ENCODE measurements at regions not wholly inside any gene's neighbourhood (a gene's known extent, or its start where the extent isn't known, plus 50 kb on each side); places are given as distances from the start of the nearest gene placed in this dataset.

DNA sequence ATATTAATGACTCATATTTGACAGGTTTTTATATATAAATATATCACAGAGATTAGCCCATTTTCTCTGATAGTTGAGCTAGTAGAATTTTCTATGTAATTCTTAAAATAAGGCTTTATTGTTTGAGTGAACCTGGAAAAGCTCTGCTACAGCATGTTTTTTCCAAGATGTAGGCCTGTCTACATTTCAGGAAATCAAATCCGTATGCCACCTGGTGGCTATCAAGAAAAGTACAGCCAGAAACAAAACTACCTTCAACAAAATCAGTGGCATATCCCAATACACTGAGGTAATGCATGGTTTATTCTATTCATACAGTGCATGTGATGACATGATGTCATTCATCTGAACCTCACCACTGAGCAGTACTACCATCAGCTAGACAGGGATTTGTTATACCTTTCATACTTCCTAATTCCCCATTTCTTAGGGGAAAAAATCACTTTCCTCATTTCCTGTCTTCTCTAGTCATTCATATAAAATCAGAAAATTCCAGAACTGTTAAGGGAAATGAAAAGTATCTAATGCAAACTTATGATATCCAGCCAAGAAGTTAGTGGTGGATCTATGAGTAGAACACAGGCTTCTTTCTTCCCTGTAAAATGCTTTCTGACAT, 310.4 kb upstream of the SYT4 start:
- ATAC-seq: no peak
- DNase-seq (ENCODE audit: low spot score in 2 of 2): no peak
- peaks cover 0 to 3% of the 10 kb centered on the region in 2 donors for H3K9me3 Mint-ChIP-seq
- H3K36me3 Mint-ChIP-seq: no peaks in the 10 kb centered on the region
- H3K27ac Mint-ChIP-seq: no peak overlapping the region

DNA sequence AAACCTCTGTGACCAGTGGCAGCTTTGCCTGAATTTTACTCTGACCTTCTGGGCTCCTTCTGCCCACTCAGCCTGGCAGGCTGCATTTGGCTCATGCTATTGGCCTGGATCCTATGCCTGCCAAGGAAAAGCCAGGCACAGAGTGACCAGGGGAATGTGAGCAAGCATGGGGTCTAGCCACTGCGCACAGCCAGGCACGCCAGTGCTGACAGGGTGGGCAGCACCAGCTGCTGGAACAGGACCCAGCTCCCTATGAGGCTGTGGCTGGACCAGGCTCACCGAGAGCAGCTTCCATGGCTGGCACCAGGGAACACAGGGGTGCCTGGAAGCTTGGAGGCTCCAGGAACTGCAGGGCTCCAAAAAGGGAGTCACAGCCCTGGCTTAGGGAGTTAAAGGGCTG, 311.5 kb upstream of the SYT4 start:
- Mint-ChIP-seq H3K36me3 (no peaks in the 10 kb centered on the region), H3K27ac (no peak overlapping the region), H3K9me3 (peaks cover 0 to 3% of the 10 kb centered on the region in 2 donors)
- DNase-seq (ENCODE audit: low spot score in 2 of 2) (no peak), ATAC-seq (no peak)

DNA sequence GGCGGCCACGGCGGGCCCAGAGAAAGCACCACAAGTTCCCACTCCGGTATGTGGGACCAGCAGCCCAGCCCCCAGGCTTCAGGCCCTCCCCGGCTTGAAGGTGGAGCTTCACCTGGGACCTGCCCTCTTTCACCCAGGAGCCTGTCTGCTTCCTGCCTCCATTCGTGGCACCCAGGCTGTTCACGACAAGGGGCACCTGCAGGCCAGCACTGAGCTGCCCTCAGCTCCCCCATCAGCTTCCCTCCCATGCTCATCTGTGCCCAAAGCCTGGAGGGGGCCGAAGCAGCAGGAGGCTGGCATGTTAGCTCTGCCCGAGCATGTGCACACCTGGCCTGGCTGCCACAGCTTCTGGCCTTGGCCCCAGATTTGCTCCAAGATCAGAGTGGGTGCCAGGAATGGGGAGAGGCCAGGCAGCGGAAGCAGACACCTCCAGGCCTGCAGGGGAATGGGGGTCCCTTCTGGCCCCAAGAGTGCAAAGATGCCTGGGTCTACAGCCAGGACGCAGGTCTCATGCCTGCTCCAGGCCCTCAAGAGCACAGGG, 312.4 kb upstream of the SYT4 start:
- DNase-seq (ENCODE audit: low spot score in 2 of 2): no peak
- Mint-ChIP-seq H3K9me3 (peaks cover 0 to 3% of the 10 kb centered on the region in 2 donors), H3K36me3 (no peaks in the 10 kb centered on the region), H3K27ac (no peak overlapping the region)
- no peak for ATAC-seq

DNA sequence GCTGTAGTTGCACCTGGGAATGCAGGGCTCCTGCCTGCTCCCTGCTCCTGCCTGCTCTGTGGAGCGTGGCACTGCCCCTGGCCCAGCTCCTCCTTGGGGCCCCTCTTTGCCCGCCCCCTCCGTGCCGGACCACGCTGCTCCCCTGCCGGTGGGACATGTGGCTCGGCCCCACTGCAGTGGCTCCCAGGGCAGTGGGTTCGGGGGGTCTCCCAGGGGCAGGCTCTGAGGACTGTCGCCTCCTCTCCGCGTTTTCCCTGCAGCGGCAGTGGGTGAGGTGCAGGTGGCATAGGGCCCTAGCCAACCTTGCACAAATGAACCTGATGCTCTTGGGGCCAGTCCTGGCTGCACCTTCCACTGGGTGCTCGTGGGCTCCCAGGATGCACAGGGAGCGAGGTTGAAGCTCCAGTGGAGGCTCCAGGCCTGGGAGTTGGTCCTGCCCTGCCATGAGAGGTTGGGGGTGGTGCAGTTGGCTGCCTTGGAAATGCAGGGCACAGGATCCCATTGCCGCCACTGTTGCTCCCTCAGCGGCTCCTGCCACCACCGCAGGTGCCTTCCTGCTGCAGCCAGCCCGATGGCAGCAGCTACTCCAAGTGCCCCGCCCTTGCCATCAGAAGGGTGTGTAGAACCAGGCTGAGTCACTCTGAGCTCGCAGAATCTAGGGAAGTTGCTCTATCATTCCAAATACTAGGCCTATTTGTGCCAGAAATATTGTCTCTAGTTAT, 313.1 kb upstream of the SYT4 start:
- no peak for ATAC-seq
- no peak for DNase-seq (ENCODE audit: low spot score in 2 of 2)
- H3K9me3 Mint-ChIP-seq: peaks cover 0 to under 1% of the 10 kb centered on the region in 2 donors
- H3K27ac Mint-ChIP-seq: no peak overlapping the region
- H3K36me3 Mint-ChIP-seq: no peaks in the 10 kb centered on the region

DNA sequence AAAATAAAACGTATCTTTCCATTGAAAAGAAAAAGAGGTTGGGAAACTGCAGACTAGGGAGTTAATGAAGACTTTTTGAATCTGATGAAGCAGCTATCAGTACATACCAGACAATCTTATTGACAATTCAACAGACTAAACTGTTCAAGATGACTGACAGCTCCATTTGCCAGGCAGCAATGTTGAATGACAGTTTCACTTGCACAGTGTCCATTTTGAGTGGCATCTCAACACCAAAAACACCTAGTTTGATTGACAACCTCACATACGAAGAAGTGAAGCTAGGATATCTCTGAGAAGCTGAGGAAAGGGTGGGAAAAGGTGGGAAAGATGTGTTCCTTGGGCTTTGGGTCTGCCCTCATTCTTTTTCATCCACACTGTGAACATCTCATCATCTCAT, 315.0 kb upstream of the SYT4 start:
- Mint-ChIP-seq H3K9me3 (no peaks in the 10 kb centered on the region), H3K36me3 (no peaks in the 10 kb centered on the region), H3K27ac (no peak overlapping the region)
- DNase-seq (ENCODE audit: low spot score in 2 of 2) (no peak), ATAC-seq (no peak)

DNA sequence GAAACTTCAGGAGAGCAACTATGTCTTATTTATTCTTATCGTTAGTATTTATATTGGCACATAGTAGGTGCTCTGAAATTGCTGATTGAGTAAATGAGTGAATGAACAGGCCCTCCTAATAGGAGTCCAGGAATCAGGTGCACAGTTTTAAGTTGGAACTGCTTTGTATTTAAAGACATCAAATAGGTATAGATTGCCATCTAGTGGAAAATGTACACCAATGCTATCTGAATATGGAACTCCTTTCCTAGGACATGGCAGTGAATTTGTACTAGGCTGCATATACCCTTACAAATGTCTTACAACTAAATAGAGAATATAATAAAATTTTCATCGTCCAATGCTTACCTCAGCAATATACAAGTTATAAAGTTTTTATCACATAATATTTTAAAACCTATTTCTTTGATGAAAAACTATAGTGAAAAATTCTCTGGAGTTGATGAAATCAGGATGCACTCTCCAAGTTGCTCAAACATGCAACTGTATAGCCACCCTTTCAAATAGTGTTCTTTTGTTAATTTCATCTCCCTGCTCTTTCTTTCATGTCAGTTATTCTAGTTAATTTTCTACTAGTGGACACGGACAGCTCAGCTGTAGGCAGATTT, 318.9 kb upstream of the SYT4 start:
- no peaks in the 10 kb centered on the region for H3K36me3 Mint-ChIP-seq
- DNase-seq (ENCODE audit: low spot score in 2 of 2): no peak
- ATAC-seq: no peak
- H3K27ac Mint-ChIP-seq: no peak overlapping the region
- no peaks in the 10 kb centered on the region for H3K9me3 Mint-ChIP-seq

DNA sequence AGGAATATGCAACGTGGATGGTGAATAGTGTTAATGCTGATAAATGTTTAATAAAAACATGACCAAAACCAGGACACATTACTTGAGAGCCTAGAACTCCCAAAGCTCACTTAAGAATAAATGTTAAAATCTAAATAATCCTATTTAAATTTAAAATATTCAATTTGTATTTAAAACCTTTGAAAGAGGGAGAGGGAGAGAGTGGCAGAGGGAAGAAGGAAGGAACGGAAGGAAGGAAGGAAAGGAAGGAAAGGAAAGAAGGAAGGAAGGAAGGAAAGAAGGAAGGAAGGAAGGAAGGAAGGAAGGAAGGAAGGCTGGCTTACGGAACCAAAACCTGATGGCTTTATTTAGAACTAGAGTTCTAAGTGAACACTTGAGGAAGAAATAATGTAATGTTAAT, 324.1 kb upstream of the SYT4 start:
- Mint-ChIP-seq H3K9me3 (peaks cover 19 to 22% of the 10 kb centered on the region in 2 donors), H3K27ac (no peak overlapping the region), H3K36me3 (peaks cover 0 to 16% of the 10 kb centered on the region in 2 donors)
- ATAC-seq (no peak), DNase-seq (ENCODE audit: low spot score in 2 of 2) (no peak)

DNA sequence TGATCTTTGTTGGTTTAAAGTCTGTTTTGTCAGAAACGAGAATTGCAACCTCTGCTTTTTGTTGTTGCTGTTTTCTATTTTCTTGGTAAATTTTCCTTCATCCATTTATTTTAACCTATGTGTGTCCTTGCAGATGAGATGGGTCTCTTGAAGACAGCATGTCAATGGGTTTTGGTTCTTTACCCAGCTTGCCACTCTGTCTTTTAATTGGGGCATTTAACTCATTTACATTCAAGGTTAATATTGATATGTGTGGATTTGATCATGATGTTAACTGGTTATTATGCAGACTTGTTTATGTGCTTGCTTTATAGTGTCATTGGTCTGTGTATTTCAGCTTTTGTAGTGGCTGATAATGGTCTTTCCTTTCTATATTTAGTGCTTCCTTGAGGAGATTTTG, 327.9 kb upstream of the SYT4 start:
- no peak overlapping the region for H3K27ac Mint-ChIP-seq
- ATAC-seq: no peak
- H3K36me3 Mint-ChIP-seq: peaks cover 0 to 21% of the 10 kb centered on the region in 2 donors

DNA sequence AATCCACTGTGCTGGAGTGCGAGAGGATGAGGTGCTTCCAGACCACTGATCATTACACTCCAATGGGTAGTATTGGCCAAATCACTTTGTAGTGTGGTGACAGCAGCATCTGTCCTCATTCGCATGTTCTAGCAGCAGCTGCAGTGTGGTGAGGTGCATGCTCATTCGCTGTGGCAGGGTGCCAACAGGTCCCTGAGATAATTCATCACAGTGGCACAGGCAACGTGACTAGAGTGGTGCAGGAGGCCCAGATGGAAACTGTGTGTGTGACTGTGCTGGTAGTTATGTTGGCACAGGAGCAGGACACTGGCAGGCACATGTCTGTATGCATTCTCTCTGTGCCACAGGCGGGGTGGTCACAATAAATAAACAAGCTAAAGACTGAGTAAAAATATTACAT, 329.5 kb upstream of the SYT4 start:
- H3K9me3 Mint-ChIP-seq: peaks cover 30 to 38% of the 10 kb centered on the region in 2 donors
- H3K27ac Mint-ChIP-seq: no peak overlapping the region
- DNase-seq (ENCODE audit: low spot score in 2 of 2) (no peak), ATAC-seq (no peak)
- peaks cover 0 to 21% of the 10 kb centered on the region in 2 donors for H3K36me3 Mint-ChIP-seq

More for the DNA sequence above, 327.9 kb upstream of the SYT4 start:
- DNase-seq (ENCODE audit: low spot score in 2 of 2): no peak
- peaks cover 25 to 27% of the 10 kb centered on the region in 2 donors for H3K9me3 Mint-ChIP-seq

DNA sequence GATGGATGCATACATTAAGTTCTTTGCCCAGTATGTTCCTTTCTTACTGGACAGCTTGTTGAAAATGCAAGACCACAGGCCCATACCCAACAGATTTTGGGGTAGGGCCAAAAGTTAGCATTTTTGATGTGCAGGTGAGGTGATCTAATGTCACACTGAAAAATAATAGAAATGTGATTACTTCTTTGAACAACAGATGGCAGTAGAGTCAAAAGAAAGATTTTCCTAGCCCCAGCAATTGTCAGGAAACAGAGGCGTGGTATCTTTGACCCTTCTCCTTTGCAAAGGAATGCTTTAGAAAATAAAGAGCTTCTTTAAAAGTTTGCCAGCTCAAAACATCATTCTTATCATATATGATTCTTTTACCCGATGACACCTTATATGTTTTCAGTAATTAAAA, 343.6 kb upstream of the SYT4 start:
- DNase-seq (ENCODE audit: low spot score in 2 of 2) (no peak), ATAC-seq (no peak)
- Mint-ChIP-seq H3K36me3 (no peaks in the 10 kb centered on the region), H3K27ac (no peak overlapping the region), H3K9me3 (no peaks in the 10 kb centered on the region)

DNA sequence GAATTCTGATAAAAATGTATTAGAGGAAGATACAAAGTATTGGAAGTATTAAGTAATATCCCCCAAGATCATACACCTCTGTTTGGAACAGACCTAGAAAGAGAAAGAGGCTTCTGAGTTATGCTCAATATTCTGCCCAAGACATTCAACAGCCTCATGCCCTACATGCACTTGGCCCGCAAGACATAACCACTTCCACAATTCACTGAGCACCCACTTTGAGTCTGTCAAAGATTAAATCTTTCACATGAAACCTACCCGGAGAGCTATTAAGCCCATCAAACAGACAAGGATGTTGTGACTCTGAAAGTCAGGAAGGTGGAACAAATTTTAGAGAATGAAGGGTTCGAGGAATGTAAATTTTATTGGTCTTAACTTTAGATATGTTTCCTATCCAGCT, 344.7 kb upstream of the SYT4 start:
- Mint-ChIP-seq H3K27ac (no peak overlapping the region), H3K36me3 (no peaks in the 10 kb centered on the region), H3K9me3 (no peaks in the 10 kb centered on the region)
- ATAC-seq (no peak), DNase-seq (ENCODE audit: low spot score in 2 of 2) (no peak)

DNA sequence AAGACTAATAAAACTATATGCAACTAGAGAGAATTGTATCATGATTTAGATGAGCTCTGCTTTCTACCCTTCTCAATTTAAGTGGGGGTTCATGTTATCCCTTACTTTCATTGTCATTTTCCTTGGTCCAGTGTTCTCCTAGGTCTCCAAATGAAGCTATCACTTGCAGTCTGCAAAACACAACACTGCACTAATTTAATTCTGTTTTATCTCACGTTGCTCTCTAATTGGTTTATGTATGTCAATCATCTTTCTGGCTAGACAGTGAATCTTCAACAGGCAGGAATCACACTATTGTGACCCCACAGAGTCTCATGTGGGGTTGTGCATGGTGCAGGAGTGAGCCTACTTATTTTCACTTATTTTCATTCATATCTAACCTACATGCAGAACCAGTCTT, 348.3 kb upstream of the SYT4 start:
- peaks cover 0 to 5% of the 10 kb centered on the region in 2 donors for H3K9me3 Mint-ChIP-seq
- no peak overlapping the region for H3K27ac Mint-ChIP-seq
- no peak for DNase-seq (ENCODE audit: low spot score in 2 of 2)
- no peak for ATAC-seq
- no peaks in the 10 kb centered on the region for H3K36me3 Mint-ChIP-seq

DNA sequence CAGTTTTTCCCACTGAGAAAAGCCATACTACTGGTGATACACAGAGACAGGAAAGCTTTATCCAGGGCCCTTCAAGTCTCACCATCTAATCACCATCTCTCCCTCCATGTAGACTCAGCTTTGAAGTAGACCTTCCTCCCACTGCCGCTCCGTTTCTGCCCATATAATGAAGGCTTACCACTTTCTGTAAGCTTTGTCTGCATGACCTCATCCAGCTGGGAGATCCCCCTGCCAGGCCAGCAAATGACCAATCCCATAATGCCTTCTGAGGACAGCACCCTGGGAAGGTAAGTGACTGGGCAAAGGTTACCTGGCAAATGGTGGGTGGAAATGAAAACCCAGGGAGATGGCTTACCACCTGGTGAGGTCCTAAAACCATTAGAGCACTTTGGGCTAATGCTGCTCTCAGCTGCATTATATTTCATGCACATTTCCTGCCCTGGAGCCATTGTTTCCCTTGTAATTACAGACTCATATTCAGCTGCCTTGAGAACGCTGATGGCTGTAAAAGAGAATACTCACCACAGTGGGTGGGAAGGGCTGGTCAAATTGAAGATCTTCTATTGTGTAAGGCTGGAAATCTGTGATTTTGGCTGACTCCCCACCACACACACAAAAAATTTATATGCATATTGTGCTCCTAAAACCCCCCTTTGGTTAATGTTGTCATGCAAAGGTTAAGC, 350.7 kb upstream of the SYT4 start:
- DNase-seq (ENCODE audit: low spot score in 2 of 2) (no peak), ATAC-seq (no peak)
- Mint-ChIP-seq H3K9me3 (peaks cover 0 to 8% of the 10 kb centered on the region in 2 donors), H3K27ac (no peak overlapping the region), H3K36me3 (no peaks in the 10 kb centered on the region)

DNA sequence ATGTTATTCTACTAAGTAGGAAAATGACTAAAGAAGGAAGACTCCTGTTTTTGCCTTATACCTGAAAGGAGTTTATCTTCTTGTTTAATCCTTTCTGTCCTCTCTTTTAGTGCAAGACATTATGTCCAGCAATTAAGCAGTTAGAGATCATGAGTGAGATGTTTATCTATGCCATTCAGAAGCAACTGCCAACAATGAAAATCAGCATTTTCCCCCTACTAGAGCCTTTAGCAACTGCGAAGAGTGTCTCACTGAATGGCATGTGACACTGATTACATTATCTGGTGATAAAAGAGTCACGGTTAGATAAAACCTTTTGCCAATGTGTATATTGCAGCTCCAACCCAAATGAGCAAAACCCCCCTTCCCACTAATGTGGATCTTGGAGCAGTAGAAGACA, 357.7 kb upstream of the SYT4 start:
- DNase-seq (ENCODE audit: low spot score in 2 of 2) (no peak), ATAC-seq (no peak)
- Mint-ChIP-seq H3K36me3 (no peaks in the 10 kb centered on the region), H3K27ac (no peak overlapping the region), H3K9me3 (peaks cover 12 to 23% of the 10 kb centered on the region in 2 donors)

DNA sequence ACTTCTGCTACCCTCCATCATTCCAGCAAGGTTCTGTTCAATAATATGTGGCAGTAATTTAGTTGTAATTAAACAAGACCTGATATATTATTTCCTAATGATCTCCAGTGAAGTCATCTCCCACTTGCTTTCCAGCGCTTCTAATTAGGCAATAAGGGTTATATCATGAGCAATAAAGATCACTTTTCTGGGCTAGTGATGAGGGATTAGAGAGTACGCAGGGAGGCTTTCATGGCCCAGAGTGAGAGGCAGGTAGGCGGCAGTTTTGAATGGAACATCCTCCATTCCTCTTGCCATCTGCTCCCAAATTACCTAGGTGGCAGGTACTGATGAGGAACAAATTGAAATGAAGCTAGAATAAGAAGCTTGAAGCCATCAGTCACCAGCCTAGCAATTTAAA, 358.1 kb upstream of the SYT4 start:
- Mint-ChIP-seq H3K9me3 (peaks cover 12 to 26% of the 10 kb centered on the region in 2 donors), H3K36me3 (no peaks in the 10 kb centered on the region), H3K27ac (no peak overlapping the region)
- ATAC-seq (no peak), DNase-seq (ENCODE audit: low spot score in 2 of 2) (no peak)

DNA sequence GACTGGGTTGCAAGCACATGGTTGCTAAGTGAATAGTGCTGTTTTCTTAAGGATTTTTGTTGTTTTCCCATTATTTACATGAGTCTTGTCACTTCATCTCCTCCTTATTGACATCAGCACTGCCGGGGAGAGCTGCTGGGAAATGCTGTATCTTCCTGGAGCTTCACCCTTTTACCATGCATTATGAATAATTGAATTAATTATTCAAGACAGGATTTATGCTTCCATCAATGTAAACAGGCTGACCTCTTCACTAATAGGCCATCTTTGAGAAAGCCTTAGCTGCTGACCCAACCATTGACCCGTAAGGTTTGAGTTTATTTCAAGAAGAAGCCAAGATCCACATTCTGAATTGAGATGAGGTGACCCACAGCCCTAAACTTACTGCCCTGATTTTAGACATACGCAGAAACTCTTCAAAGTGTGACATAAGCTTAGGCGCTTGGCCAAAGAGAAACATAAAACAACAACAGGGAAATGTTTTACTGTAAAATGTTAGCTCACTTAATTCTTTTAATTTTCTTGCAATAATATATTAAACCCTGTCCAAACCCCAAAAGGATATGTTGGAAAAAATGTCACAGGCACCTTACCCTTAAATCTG, 365.5 kb upstream of the SYT4 start:
- DNase-seq (ENCODE audit: low spot score in 2 of 2): no peak
- ATAC-seq: no peak
- Mint-ChIP-seq H3K36me3 (no peaks in the 10 kb centered on the region), H3K9me3 (peaks cover 5 to 27% of the 10 kb centered on the region in 2 donors), H3K27ac (no peak overlapping the region)

DNA sequence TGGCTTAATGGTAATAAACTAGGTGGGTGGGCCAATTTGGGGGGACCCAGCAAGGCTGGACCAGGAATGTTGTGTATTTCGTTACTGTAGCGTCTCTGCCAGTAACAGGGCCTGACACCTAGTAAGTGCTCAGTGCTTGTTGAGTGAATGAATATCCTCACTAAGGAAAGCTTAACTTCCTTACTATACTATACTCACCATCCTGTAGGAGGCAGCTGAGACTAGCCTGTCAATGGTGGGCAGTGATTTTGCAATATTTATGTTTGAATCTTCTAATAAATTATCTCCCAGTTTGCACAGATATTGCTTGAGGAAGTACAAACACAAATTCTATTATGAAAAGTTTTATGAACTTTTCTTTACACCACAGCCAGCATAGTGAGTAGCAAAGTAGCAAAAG, 370.7 kb upstream of the SYT4 start:
- peaks cover 0 to 12% of the 10 kb centered on the region in 2 donors for H3K36me3 Mint-ChIP-seq
- no peak for DNase-seq (ENCODE audit: low spot score in 2 of 2)
- no peak overlapping the region for H3K27ac Mint-ChIP-seq
- ATAC-seq: no peak
- H3K9me3 Mint-ChIP-seq: peaks cover 10 to 18% of the 10 kb centered on the region in 2 donors

Measured in activated naive CD4-positive, alpha-beta T cell treated with anti-CD3 and anti-CD28 coated beads, Interleukin-2, amount 50 U/mL, for 72 hours (primary cell).